ENCODE measurements at regions not wholly inside any gene's neighbourhood (a gene's known extent, or its start where the extent isn't known, plus 50 kb on each side); places are given as distances from the start of the nearest gene placed in this dataset.
A peak's percentile ranks its signal among the peaks of the same experiment; 100 is the strongest.
"Not testable (repeated sequence)": the region's sequence is repeated elsewhere in the genome, so short reads cannot be mapped to it uniquely, and the experiment has no call there.

- peak in 1 of 2 experiments; percentile 36 for DNase-seq
Measured at GRCh38 chr15:38002883-38003477, 68.5 kb downstream of the TMCO5A start.

- no peak for DNase-seq
Measured at GRCh38 chr15:38004218-38004861, 69.9 kb downstream of the TMCO5A start.

GRCh38 chr15:38005953-38006808 lies 71.7 kb downstream of the TMCO5A start:
- DNase-seq: no peak

GRCh38 chr15:38010395-38010794 lies 76.0 kb downstream of the TMCO5A start:
- DNase-seq: no peak

GRCh38 chr15:38012894-38013293 lies 78.5 kb downstream of the TMCO5A start:
- DNase-seq: no peak

GRCh38 chr15:38017721-38018120 lies 83.3 kb downstream of the TMCO5A start:
- DNase-seq: no peak

- DNase-seq: no peak
Measured at GRCh38 chr15:38019066-38019465, 84.6 kb downstream of the TMCO5A start.

- no peak for DNase-seq
Measured at GRCh38 chr15:38021259-38021658, 86.8 kb downstream of the TMCO5A start.

GRCh38 chr15:38024293-38025091 lies 90.1 kb downstream of the TMCO5A start:
- no peak for DNase-seq

GRCh38 chr15:38025656-38026055 lies 91.2 kb downstream of the TMCO5A start:
- DNase-seq: not testable (repeated sequence)

GRCh38 chr15:38028869-38029268 lies 94.4 kb downstream of the TMCO5A start:
- no peak for DNase-seq

GRCh38 chr15:38029736-38030135 lies 95.3 kb downstream of the TMCO5A start:
- DNase-seq: no peak

GRCh38 chr15:38030609-38031008 lies 96.2 kb downstream of the TMCO5A start:
- no peak for DNase-seq

GRCh38 chr15:38035701-38036100 lies 101.3 kb downstream of the TMCO5A start:
- no peak for DNase-seq

GRCh38 chr15:38036790-38037338 lies 102.4 kb downstream of the TMCO5A start:
- no peak for DNase-seq

GRCh38 chr15:38038659-38039442 lies 104.4 kb downstream of the TMCO5A start:
- no peak for DNase-seq

GRCh38 chr15:38040615-38041014 lies 106.2 kb downstream of the TMCO5A start:
- DNase-seq: no peak

- DNase-seq: no peak
Measured at GRCh38 chr15:38041576-38041975, 107.1 kb downstream of the TMCO5A start.

GRCh38 chr15:38042211-38042610 lies 107.8 kb downstream of the TMCO5A start:
- DNase-seq: no peak

GRCh38 chr15:38042707-38043445 lies 108.4 kb downstream of the TMCO5A start:
- DNase-seq: no peak
